ENCODE measurements at regions not wholly inside any gene's neighbourhood (a gene's known extent, or its start where the extent isn't known, plus 50 kb on each side); places are given as distances from the start of the nearest gene placed in this dataset.
"Not testable (repeated sequence)": the region's sequence is repeated elsewhere in the genome, so short reads cannot be mapped to it uniquely, and the experiment has no call there.

GRCh38 chr1:206404309-206405027 lies 65.8 kb upstream of the IKBKE start:
- not testable (repeated sequence) for H3K36me3 Mint-ChIP-seq (ENCODE audit: unreplicated experiment); H3K4me3 Mint-ChIP-seq (ENCODE audit: unreplicated experiment); H3K27ac Mint-ChIP-seq (ENCODE audit: unreplicated experiment); H3K4me1 Mint-ChIP-seq (ENCODE audit: low read depth, unreplicated experiment); DNase-seq; H3K9me3 Mint-ChIP-seq (ENCODE audit: unreplicated experiment); H3K27me3 Mint-ChIP-seq (ENCODE audit: unreplicated experiment)

GRCh38 chr1:206405282-206405681 lies 65.0 kb upstream of the IKBKE start:
- not testable (repeated sequence) for H3K27ac Mint-ChIP-seq (ENCODE audit: unreplicated experiment); H3K4me3 Mint-ChIP-seq (ENCODE audit: unreplicated experiment); H3K4me1 Mint-ChIP-seq (ENCODE audit: low read depth, unreplicated experiment); H3K36me3 Mint-ChIP-seq (ENCODE audit: unreplicated experiment); H3K9me3 Mint-ChIP-seq (ENCODE audit: unreplicated experiment); H3K27me3 Mint-ChIP-seq (ENCODE audit: unreplicated experiment); DNase-seq

DNA sequence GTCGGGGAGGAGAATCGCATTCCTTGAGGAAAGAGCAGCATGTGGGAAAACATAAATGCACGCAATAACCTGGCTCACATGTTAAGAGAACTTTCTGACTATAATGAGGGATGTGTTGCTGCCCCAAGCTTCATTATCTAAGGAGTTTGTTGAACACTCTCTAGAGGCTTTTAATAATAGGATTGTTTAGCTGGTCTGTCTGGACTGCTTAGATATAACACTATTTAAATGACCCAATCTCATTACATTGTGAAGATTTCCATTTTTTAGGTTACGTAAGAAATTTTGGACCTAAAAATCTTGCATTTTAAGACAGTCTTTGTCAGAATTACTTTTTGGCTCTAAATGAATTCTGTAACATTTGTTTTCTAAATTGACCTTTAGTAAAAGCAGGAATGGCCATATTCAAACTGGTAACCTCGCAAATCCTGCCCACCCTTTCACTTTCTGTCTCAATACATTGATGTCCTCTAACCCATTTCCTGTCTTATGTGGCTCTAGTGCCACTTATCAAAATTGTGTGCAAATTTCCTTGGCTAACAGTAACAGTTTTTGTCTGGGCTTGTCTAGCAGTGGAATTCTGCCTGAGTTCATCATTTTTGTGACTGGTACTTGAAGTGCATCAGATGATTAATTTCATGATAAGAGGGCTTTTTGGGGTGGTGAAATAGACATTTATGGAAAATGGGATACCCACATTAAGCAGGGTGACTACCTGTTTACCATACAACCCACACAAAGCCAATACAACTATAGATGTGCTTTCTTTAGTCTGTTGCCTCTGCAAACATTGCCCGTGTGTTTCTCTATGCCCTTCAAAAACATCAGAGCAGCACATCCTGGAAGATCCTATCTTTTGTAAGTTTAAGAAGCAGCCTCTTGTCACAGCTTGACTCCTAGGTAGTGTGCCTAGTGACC lies 61.6 kb upstream of the IKBKE start:
- peaks cover 17% of the 10 kb centered on the region for H3K4me1 Mint-ChIP-seq (ENCODE audit: low read depth, unreplicated experiment)
- H3K4me3 Mint-ChIP-seq (ENCODE audit: unreplicated experiment); H3K27ac Mint-ChIP-seq (ENCODE audit: unreplicated experiment); H3K27me3 Mint-ChIP-seq (ENCODE audit: unreplicated experiment); H3K36me3 Mint-ChIP-seq (ENCODE audit: unreplicated experiment); DNase-seq; H3K9me3 Mint-ChIP-seq (ENCODE audit: unreplicated experiment): not testable (repeated sequence)

GRCh38 chr1:206411321-206411720 lies 59.0 kb upstream of the IKBKE start:
- peaks cover 2% of the 10 kb centered on the region for H3K9me3 Mint-ChIP-seq (ENCODE audit: unreplicated experiment)
- H3K4me3 Mint-ChIP-seq (ENCODE audit: unreplicated experiment) = no peak overlapping the region
- H3K27ac Mint-ChIP-seq (ENCODE audit: unreplicated experiment) = no peak overlapping the region
- no peak for TF ChIP-seq CTCF (IDR thresholded peaks at IDR 0.05; ENCODE audit: partially characterized antibody, unreplicated experiment)
- peaks cover 22% of the 10 kb centered on the region for H3K4me1 Mint-ChIP-seq (ENCODE audit: low read depth, unreplicated experiment)
- H3K36me3 Mint-ChIP-seq (ENCODE audit: unreplicated experiment) = no peaks in the 10 kb centered on the region
- no peaks in the 10 kb centered on the region for H3K27me3 Mint-ChIP-seq (ENCODE audit: unreplicated experiment)
- no peak for DNase-seq

GRCh38 chr1:206415942-206416341 lies 54.3 kb upstream of the IKBKE start:
- Mint-ChIP-seq H3K27me3 (ENCODE audit: unreplicated experiment) (no peaks in the 10 kb centered on the region), H3K36me3 (ENCODE audit: unreplicated experiment) (no peaks in the 10 kb centered on the region), H3K27ac (ENCODE audit: unreplicated experiment) (no peak overlapping the region), H3K4me3 (ENCODE audit: unreplicated experiment) (no peak overlapping the region), H3K9me3 (ENCODE audit: unreplicated experiment) (peaks cover 2% of the 10 kb centered on the region), H3K4me1 (ENCODE audit: low read depth, unreplicated experiment) (peaks cover 22% of the 10 kb centered on the region)
- DNase-seq = no peak
- TF ChIP-seq CTCF (IDR thresholded peaks at IDR 0.05; ENCODE audit: partially characterized antibody, unreplicated experiment) = no peak

DNA sequence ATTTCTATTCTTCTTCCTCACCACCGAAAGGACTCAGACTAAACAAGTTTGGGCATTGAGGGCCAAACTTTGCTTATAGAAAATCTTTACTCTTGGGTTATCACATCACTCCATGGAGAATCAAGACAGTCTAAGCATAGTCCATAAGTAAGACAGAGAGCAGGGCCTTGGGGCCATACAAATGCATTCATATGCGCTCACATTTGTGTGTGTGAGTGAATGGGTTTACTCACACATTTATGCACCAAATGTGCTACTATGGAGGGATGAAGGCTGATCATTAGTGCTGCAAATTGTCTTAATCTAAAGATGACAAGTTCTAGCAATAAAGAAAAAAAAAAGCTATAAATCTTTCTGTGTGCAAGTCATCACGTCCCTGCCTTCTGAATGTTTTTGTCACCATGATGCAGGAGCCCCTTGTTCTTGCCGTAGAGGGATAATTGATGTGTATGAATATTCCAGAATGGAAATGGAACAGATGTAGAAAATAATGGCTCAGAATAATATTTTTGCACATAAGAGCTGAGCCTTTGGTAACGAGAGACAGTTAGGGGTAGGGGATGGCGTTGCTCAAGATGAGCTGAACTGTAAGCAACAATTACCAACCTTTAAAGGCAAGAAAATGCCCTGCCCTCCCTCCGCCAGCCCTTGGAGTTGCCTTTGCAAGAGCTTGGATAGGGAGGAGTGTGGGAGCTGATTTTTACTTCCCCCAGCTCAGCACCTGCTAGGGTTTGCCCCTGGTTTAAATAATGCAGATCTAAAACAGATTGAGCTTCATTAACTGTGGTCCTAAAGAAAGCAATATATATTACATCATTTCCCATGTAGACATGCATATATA lies 52.3 kb upstream of the IKBKE start:
- Mint-ChIP-seq H3K27ac (ENCODE audit: unreplicated experiment) (no peak overlapping the region), H3K4me1 (ENCODE audit: low read depth, unreplicated experiment) (peaks cover 12% of the 10 kb centered on the region), H3K27me3 (ENCODE audit: unreplicated experiment) (no peaks in the 10 kb centered on the region), H3K36me3 (ENCODE audit: unreplicated experiment) (no peaks in the 10 kb centered on the region), H3K4me3 (ENCODE audit: unreplicated experiment) (no peak overlapping the region), H3K9me3 (ENCODE audit: unreplicated experiment) (peaks cover 2% of the 10 kb centered on the region)
- no peak for TF ChIP-seq CTCF (IDR thresholded peaks at IDR 0.05; ENCODE audit: partially characterized antibody, unreplicated experiment)
- DNase-seq = no peak
